Mucosa of stomach (tissue), 1 donor: ENCODE measurements at regions not wholly inside any gene's neighbourhood (a gene's known extent, or its start where the extent isn't known, plus 50 kb on each side); places are given as distances from the start of the nearest gene placed in this dataset.

Experiments
- H3K27me3 ChIP-seq: one replicate; pipeline ENCODE4 v1.7.0; 2013; ENCODE audit warnings: mild to moderate bottlenecking, low read length; ENCODE audit not compliant: control insufficient read depth, insufficient read depth
- H3K36me3 ChIP-seq: one replicate; pipeline ENCODE4 v1.7.0; 2013; ENCODE audit warnings: low read length; ENCODE audit not compliant: control insufficient read depth, insufficient read depth
- H3K4me1 ChIP-seq: one replicate; pipeline ENCODE4 v1.7.0; 2013; ENCODE audit warnings: mild to moderate bottlenecking, low read length; ENCODE audit not compliant: control insufficient read depth, insufficient read depth
- H3K4me3 ChIP-seq: one replicate; pipeline ENCODE4 v1.7.0; 2013; ENCODE audit warnings: low read length
- H3K9ac ChIP-seq: one replicate; pipeline ENCODE4 v1.7.0; 2013; ENCODE audit warnings: mild to moderate bottlenecking, low read length, moderate library complexity
- H3K9me3 ChIP-seq: one replicate; pipeline ENCODE4 v1.7.0; 2013; ENCODE audit warnings: mild to moderate bottlenecking, low read length, moderate library complexity; ENCODE audit not compliant: control insufficient read depth
- donor health status: Pancreatic carcinoma.

GRCh38 chr12:60333461-60333860, 737.6 kb downstream of the SLC16A7 start:
- Histone ChIP-seq H3K27me3 (no peaks in the 10 kb centered on the region), H3K9me3 (no peaks in the 10 kb centered on the region), H3K36me3 (no peaks in the 10 kb centered on the region), H3K4me1 (no peaks in the 10 kb centered on the region), H3K4me3 (no peak overlapping the region), H3K9ac (no peak overlapping the region)

GRCh38 chr12:60335745-60336144, 739.9 kb downstream of the SLC16A7 start:
- H3K36me3 ChIP-seq, result no peaks in the 10 kb centered on the region
- no peaks in the 10 kb centered on the region for H3K27me3 ChIP-seq
- no peak overlapping the region for H3K9ac ChIP-seq
- H3K9me3 ChIP-seq, result no peaks in the 10 kb centered on the region
- no peak overlapping the region for H3K4me3 ChIP-seq
- no peaks in the 10 kb centered on the region for H3K4me1 ChIP-seq

GRCh38 chr12:60337839-60338549, 742.2 kb downstream of the SLC16A7 start:
- Histone ChIP-seq H3K4me3 (no peak overlapping the region), H3K27me3 (no peaks in the 10 kb centered on the region), H3K36me3 (no peaks in the 10 kb centered on the region), H3K9me3 (no peaks in the 10 kb centered on the region), H3K9ac (no peak overlapping the region), H3K4me1 (no peaks in the 10 kb centered on the region)

- Histone ChIP-seq H3K27me3 (no peaks in the 10 kb centered on the region), H3K4me1 (no peaks in the 10 kb centered on the region), H3K9ac (no peak overlapping the region), H3K9me3 (no peaks in the 10 kb centered on the region), H3K4me3 (no peak overlapping the region), H3K36me3 (no peaks in the 10 kb centered on the region)
Measured at GRCh38 chr12:60345442-60345841, 749.6 kb downstream of the SLC16A7 start.

- no peaks in the 10 kb centered on the region for H3K27me3 ChIP-seq
- H3K9ac ChIP-seq, result no peak overlapping the region
- no peak overlapping the region for H3K4me3 ChIP-seq
- no peaks in the 10 kb centered on the region for H3K4me1 ChIP-seq
- no peaks in the 10 kb centered on the region for H3K9me3 ChIP-seq
- H3K36me3 ChIP-seq, result no peaks in the 10 kb centered on the region
Measured at GRCh38 chr12:60349232-60349978, 753.6 kb downstream of the SLC16A7 start.

GRCh38 chr12:60387356-60387755, 791.5 kb downstream of the SLC16A7 start:
- Histone ChIP-seq H3K4me1 (no peaks in the 10 kb centered on the region), H3K9ac (no peak overlapping the region), H3K36me3 (no peaks in the 10 kb centered on the region), H3K9me3 (no peaks in the 10 kb centered on the region), H3K4me3 (no peak overlapping the region), H3K27me3 (no peaks in the 10 kb centered on the region)

- Histone ChIP-seq H3K9ac (no peak overlapping the region), H3K9me3 (no peaks in the 10 kb centered on the region), H3K27me3 (no peaks in the 10 kb centered on the region), H3K4me1 (no peaks in the 10 kb centered on the region), H3K36me3 (no peaks in the 10 kb centered on the region), H3K4me3 (no peak overlapping the region)
Measured at GRCh38 chr12:60391051-60391450, 795.2 kb downstream of the SLC16A7 start.

- H3K4me3 ChIP-seq, result no peak overlapping the region
- no peaks in the 10 kb centered on the region for H3K36me3 ChIP-seq
- H3K9ac ChIP-seq, result no peak overlapping the region
- no peaks in the 10 kb centered on the region for H3K4me1 ChIP-seq
- no peaks in the 10 kb centered on the region for H3K27me3 ChIP-seq
- H3K9me3 ChIP-seq, result no peaks in the 10 kb centered on the region
Measured at GRCh38 chr12:60391791-60392190, 796.0 kb downstream of the SLC16A7 start.

- no peak overlapping the region for H3K4me3 ChIP-seq
- H3K36me3 ChIP-seq, result no peaks in the 10 kb centered on the region
- H3K4me1 ChIP-seq, result no peaks in the 10 kb centered on the region
- H3K9ac ChIP-seq, result no peak overlapping the region
- H3K27me3 ChIP-seq, result no peaks in the 10 kb centered on the region
- no peaks in the 10 kb centered on the region for H3K9me3 ChIP-seq
Measured at GRCh38 chr12:60393093-60393492, 797.3 kb downstream of the SLC16A7 start.

GRCh38 chr12:60394665-60395064, 798.8 kb downstream of the SLC16A7 start:
- Histone ChIP-seq H3K36me3 (no peaks in the 10 kb centered on the region), H3K27me3 (no peaks in the 10 kb centered on the region), H3K9ac (no peak overlapping the region), H3K4me3 (no peak overlapping the region), H3K4me1 (no peaks in the 10 kb centered on the region), H3K9me3 (no peaks in the 10 kb centered on the region)

GRCh38 chr12:60398547-60398946, 802.7 kb downstream of the SLC16A7 start:
- H3K9ac ChIP-seq, result no peak overlapping the region
- no peaks in the 10 kb centered on the region for H3K27me3 ChIP-seq
- no peaks in the 10 kb centered on the region for H3K4me1 ChIP-seq
- H3K4me3 ChIP-seq, result no peak overlapping the region
- H3K9me3 ChIP-seq, result no peaks in the 10 kb centered on the region
- H3K36me3 ChIP-seq, result no peaks in the 10 kb centered on the region

GRCh38 chr12:60399064-60399463, 803.2 kb downstream of the SLC16A7 start:
- no peaks in the 10 kb centered on the region for H3K4me1 ChIP-seq
- H3K9ac ChIP-seq, result no peak overlapping the region
- no peak overlapping the region for H3K4me3 ChIP-seq
- no peaks in the 10 kb centered on the region for H3K36me3 ChIP-seq
- H3K27me3 ChIP-seq, result no peaks in the 10 kb centered on the region
- no peaks in the 10 kb centered on the region for H3K9me3 ChIP-seq
